ENCODE measurements at regions not wholly inside any gene's neighbourhood (a gene's known extent, or its start where the extent isn't known, plus 50 kb on each side); places are given as distances from the start of the nearest gene placed in this dataset.

DNA sequence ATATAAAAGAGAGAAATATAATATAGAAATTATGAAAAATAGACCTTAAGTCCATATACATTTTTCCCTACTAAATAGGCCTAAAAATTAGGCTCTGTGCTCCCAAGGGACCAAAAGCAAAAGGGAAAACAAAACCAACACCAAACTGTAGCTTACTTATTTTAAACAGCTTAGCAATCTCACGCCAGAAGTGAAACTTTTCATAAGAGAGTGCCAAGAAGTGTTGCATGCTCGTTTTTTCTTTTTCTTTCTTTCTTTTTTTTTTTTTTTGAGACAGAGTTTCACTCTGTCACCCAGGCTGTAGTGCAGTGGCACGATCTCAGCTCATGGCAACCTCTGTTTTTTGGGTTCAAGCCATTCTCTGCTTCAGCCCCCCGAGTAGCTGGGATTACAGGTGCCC lies 250.4 kb downstream of the TMA16 start:
- TF ChIP-seq SAP30 (IDR thresholded peaks at IDR 0.05; ENCODE audit: insufficient read depth, insufficient replicate concordance, low read length) (no peak), POU5F1 (IDR thresholded peaks at IDR 0.05; ENCODE audit: low read depth, low read length) (no peak), SP1 (IDR thresholded peaks at IDR 0.05; ENCODE audit: low read depth, low read length) (no peak), GABPA (IDR thresholded peaks at IDR 0.05; ENCODE audit: borderline replicate concordance, insufficient read depth, low read length) (no peak), SUZ12 (IDR thresholded peaks at IDR 0.05; ENCODE audit: low read length) (no peak), KDM1A (IDR thresholded peaks at IDR 0.05; ENCODE audit: borderline replicate concordance, low read length) (no peak), HDAC2 (IDR thresholded peaks at IDR 0.05; ENCODE audit: borderline replicate concordance in 1 of 2, low read depth in 2 of 2, low read length in 2 of 2) (no peak), EZH2 (IDR thresholded peaks at IDR 0.05; ENCODE audit: low read depth, low read length, severe bottlenecking) (no peak), SP2 (IDR thresholded peaks at IDR 0.05; ENCODE audit: low read length) (no peak)
- TF ChIP-seq, protein P1, sequence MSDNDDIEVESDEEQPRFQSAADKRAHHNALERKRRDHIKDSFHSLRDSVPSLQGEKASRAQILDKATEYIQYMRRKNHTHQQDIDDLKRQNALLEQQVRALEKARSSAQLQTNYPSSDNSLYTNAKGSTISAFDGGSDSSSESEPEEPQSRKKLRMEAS (IDR thresholded peaks at IDR 0.05) = no peak
- TF ChIP-seq, protein P2, sequence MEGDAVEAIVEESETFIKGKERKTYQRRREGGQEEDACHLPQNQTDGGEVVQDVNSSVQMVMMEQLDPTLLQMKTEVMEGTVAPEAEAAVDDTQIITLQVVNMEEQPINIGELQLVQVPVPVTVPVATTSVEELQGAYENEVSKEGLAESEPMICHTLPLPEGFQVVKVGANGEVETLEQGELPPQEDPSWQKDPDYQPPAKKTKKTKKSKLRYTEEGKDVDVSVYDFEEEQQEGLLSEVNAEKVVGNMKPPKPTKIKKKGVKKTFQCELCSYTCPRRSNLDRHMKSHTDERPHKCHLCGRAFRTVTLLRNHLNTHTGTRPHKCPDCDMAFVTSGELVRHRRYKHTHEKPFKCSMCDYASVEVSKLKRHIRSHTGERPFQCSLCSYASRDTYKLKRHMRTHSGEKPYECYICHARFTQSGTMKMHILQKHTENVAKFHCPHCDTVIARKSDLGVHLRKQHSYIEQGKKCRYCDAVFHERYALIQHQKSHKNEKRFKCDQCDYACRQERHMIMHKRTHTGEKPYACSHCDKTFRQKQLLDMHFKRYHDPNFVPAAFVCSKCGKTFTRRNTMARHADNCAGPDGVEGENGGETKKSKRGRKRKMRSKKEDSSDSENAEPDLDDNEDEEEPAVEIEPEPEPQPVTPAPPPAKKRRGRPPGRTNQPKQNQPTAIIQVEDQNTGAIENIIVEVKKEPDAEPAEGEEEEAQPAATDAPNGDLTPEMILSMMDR (IDR thresholded peaks at IDR 0.05; ENCODE audit: control extremely low read depth in 1 of 3, insufficient read depth in 1 of 3, low read depth in 1 of 3, low read length in 3 of 3) = no peak
- TF ChIP-seq, protein P3, sequence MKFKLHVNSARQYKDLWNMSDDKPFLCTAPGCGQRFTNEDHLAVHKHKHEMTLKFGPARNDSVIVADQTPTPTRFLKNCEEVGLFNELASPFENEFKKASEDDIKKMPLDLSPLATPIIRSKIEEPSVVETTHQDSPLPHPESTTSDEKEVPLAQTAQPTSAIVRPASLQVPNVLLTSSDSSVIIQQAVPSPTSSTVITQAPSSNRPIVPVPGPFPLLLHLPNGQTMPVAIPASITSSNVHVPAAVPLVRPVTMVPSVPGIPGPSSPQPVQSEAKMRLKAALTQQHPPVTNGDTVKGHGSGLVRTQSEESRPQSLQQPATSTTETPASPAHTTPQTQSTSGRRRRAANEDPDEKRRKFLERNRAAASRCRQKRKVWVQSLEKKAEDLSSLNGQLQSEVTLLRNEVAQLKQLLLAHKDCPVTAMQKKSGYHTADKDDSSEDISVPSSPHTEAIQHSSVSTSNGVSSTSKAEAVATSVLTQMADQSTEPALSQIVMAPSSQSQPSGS (IDR thresholded peaks at IDR 0.05; ENCODE audit: low read length) = no peak

All from H1 (cell line).